ENCODE measurements at regions not wholly inside any gene's neighbourhood (a gene's known extent, or its start where the extent isn't known, plus 50 kb on each side); places are given as distances from the start of the nearest gene placed in this dataset.

GRCh38 chr4:4918067-4918466, 58.6 kb downstream of the MSX1 start:
- no peak overlapping the region for H3K18ac ChIP-seq (ENCODE audit: insufficient read length, low read depth, low read length)
- H3K36me3 Mint-ChIP-seq (ENCODE audit: insufficient read depth in 1 of 3, low read depth in 3 of 3): 0 out of 7 replicates have a peak, but pooled peaks cover 0 to 2% (median 0%) of the 10 kb centered on the region in 3 experiments

More at GRCh38 chr4:4918067-4918466, 58.6 kb downstream of the MSX1 start:
- no peak overlapping the region for H3K27ac ChIP-seq (ENCODE audit: insufficient read length, low read depth, low read length)
- H2BK12ac ChIP-seq (ENCODE audit: insufficient read length, low read depth, low read length): no peak overlapping the region
- H3K79me1 ChIP-seq (ENCODE audit: insufficient read depth, low read depth, low read length, poor library complexity, severe bottlenecking): no peaks in the 10 kb centered on the region
- H2BK15ac ChIP-seq (ENCODE audit: low read depth, low read length): no peak overlapping the region
- H3K27me3 ChIP-seq (ENCODE audit: insufficient read depth, low read length): no peaks in the 10 kb centered on the region; the same call in 1 of the 2 replicates
- no CpG with 5 or more reads among the region's 2 CpGs for WGBS (ENCODE audit: extremely low coverage, insufficient read length, low lambda C conversion rate)
- no peak for TF ChIP-seq CTCF (conservative IDR thresholded peaks at IDR 0.05)
- H3K4ac ChIP-seq (ENCODE audit: low read depth, low read length): no peak overlapping the region
- Mint-ChIP-seq H3K9me3 (peaks cover 3 to 4% of the 10 kb centered on the region in 2 experiments; a peak in 4 of 5 replicates), H3K4me1 (no peaks in the 10 kb centered on the region), H3K27ac (no peak overlapping the region; a peak in 1 of 7 replicates), H3K27me3 (ENCODE audit: low read depth) (peaks cover 67% of the 10 kb centered on the region), H3K4me3 (no peak overlapping the region)
- no peaks in the 10 kb centered on the region for H3K9me3 ChIP-seq (ENCODE audit: control insufficient read depth, low read depth, low read length)
- H2AFZ ChIP-seq (ENCODE audit: low read length): no peak overlapping the region
- no peak overlapping the region for H2BK120ac ChIP-seq (ENCODE audit: low read depth, low read length, poor library complexity, severe bottlenecking)
- no peak overlapping the region for H4K8ac ChIP-seq (replicated peaks; ENCODE audit: insufficient read length, low read depth, low read length)
- H3K9ac ChIP-seq (ENCODE audit: extremely low read depth, insufficient read length, low read length): no peak overlapping the region
- no peak overlapping the region for H3K56ac ChIP-seq (ENCODE audit: insufficient read length, low read depth, low read length)
- no peak overlapping the region for H2BK20ac ChIP-seq (ENCODE audit: low read depth, low read length, poor library complexity, severe bottlenecking)
- H2AK5ac ChIP-seq (ENCODE audit: insufficient read length, low read length): no peak overlapping the region
- no peak overlapping the region for H3K4me2 ChIP-seq (ENCODE audit: insufficient read depth, insufficient read length, low read length)
- H2BK5ac ChIP-seq (ENCODE audit: insufficient read length, low read length): no peak overlapping the region
- H3K23ac ChIP-seq (ENCODE audit: insufficient read length, low read depth, low read length): no peak overlapping the region
- no peak for DNase-seq
- no peaks in the 10 kb centered on the region for H4K20me1 ChIP-seq (ENCODE audit: control insufficient read depth, insufficient read depth, insufficient read length)
- H3K4me1 ChIP-seq (ENCODE audit: insufficient read depth, low read length): no peaks in the 10 kb centered on the region
- no peaks in the 10 kb centered on the region for H3K23me2 ChIP-seq (ENCODE audit: insufficient read length, low read depth, low read length, poor library complexity, severe bottlenecking)
- H4K5ac ChIP-seq (ENCODE audit: insufficient read length, low read depth, low read length): no peak overlapping the region
- no peaks in the 10 kb centered on the region for H3K79me2 ChIP-seq (ENCODE audit: insufficient read depth, low read length)
- no peak overlapping the region for H3K14ac ChIP-seq (ENCODE audit: insufficient read depth, low read length)
- H4K91ac ChIP-seq (ENCODE audit: insufficient read length, low read depth, low read length): no peak overlapping the region
- H3T11ph ChIP-seq (ENCODE audit: low read length): no peak overlapping the region

All from H9 (cell line).